Activated CD4-positive, alpha-beta T cell treated with anti-CD3 and anti-CD28 coated beads for 36 hours (primary cell): ENCODE measurements at regions not wholly inside any gene's neighbourhood (a gene's known extent, or its start where the extent isn't known, plus 50 kb on each side); places are given as distances from the start of the nearest gene placed in this dataset.

Experiments used
- ATAC-seq: fragments of 200-7000 bp; cut with Tn5 transposase; one replicate; pipeline ENCODE4 v1.10.0; 2021; ENCODE audit warnings: mild to moderate bottlenecking, moderate library complexity
- CTCF ChIA-PET: fragments of 350-600 bp; sonication (Branson Sonifier 250); formaldehyde crosslinking; loops from one replicate; lab custom pipeline; 2021; ENCODE audit warnings: antibody characterized with exemption; lab: Charles Lee
- POLR2A ChIA-PET: fragments of 350-600 bp; sonication (Branson Sonifier 250); formaldehyde crosslinking; loops from one replicate; lab custom pipeline; 2021; ENCODE audit warnings: antibody characterized with exemption, inconsistent platforms; lab: Charles Lee
- DNase-seq: peaks from one replicate; pipeline ENCODE4 v3.0.0-alpha.2; 2020
- H3K27ac Mint-ChIP-seq: one replicate; pipeline ENCODE4 v1.8.0; 2021; ENCODE audit warnings: mixed read lengths
- H3K27me3 Mint-ChIP-seq: one replicate; pipeline ENCODE4 v1.8.0; 2021; ENCODE audit warnings: mixed read lengths
- H3K36me3 Mint-ChIP-seq: one replicate; pipeline ENCODE4 v1.8.0; 2021; ENCODE audit warnings: low read depth, mixed read lengths
- H3K4me1 Mint-ChIP-seq: one replicate; pipeline ENCODE4 v1.8.0; 2021; ENCODE audit warnings: mixed read lengths
- H3K4me3 Mint-ChIP-seq: one replicate; pipeline ENCODE4 v1.8.0; 2021; ENCODE audit warnings: mild to moderate bottlenecking, moderate library complexity, mixed read lengths
- H3K9me3 Mint-ChIP-seq: one replicate; pipeline ENCODE4 v1.8.0; 2021; ENCODE audit warnings: low read depth, mixed read lengths
- intact Hi-C, 2 experiments: fragments of 100-400 bp; cut with DNase I in 1 of 2; cut with micrococcal nuclease in 1 of 2; formaldehyde crosslinking; loops; one replicate each; pipeline versions ENCODE4 v1.14.2 to v1.15.1; 2022 to 2024; cut with DNase I, micrococcal nuclease

- ChIA-PET CTCF (interaction anchor here (0.6 to 1.2 kb wide), 2 partner anchors 10 to 325 kb away, joined by 3 to 4 read pairs; no protein-coding TSS in a partner anchor), POLR2A (no interaction called here)
- Mint-ChIP-seq H3K4me1 (peaks cover 10% of the 10 kb centered on the region), H3K27ac (no peak overlapping the region), H3K9me3 (no peaks in the 10 kb centered on the region), H3K36me3 (no peaks in the 10 kb centered on the region), H3K4me3 (no peak overlapping the region), H3K27me3 (peaks cover 16% of the 10 kb centered on the region)
- intact Hi-C loops: no loop called here
- DNase-seq (no peak), ATAC-seq (no peak)
Measured at GRCh38 chr9:120338340-120338739, 241.6 kb downstream of the CDK5RAP2 start.

GRCh38 chr9:120337131-120337530 lies 242.8 kb downstream of the CDK5RAP2 start:
- ChIA-PET CTCF (interaction anchor here (1.2 kb wide), 1 partner anchor 9 kb away, joined by 4 read pairs; no protein-coding TSS in a partner anchor), POLR2A (no interaction called here)
- no peak for DNase-seq
- ATAC-seq: no peak
- Mint-ChIP-seq H3K27me3 (peaks cover 14% of the 10 kb centered on the region), H3K4me3 (no peak overlapping the region), H3K4me1 (peaks cover 10% of the 10 kb centered on the region), H3K9me3 (no peaks in the 10 kb centered on the region), H3K36me3 (no peaks in the 10 kb centered on the region), H3K27ac (no peak overlapping the region)
- intact Hi-C loops: no loop called here

GRCh38 chr9:120336753-120337090 lies 243.2 kb downstream of the CDK5RAP2 start:
- Mint-ChIP-seq H3K36me3 (no peaks in the 10 kb centered on the region), H3K4me1 (peaks cover 10% of the 10 kb centered on the region), H3K9me3 (no peaks in the 10 kb centered on the region), H3K27ac (no peak overlapping the region), H3K27me3 (peaks cover 14% of the 10 kb centered on the region), H3K4me3 (no peak overlapping the region)
- ChIA-PET CTCF (no interaction called here), POLR2A (no interaction called here)
- DNase-seq (no peak), ATAC-seq (no peak)
- intact Hi-C loops: loop anchor here in 1 of 2 experiments (1.0 kb wide), 1 partner anchor 58 kb away; no protein-coding TSS in a partner anchor

- H3K9me3 Mint-ChIP-seq: no peaks in the 10 kb centered on the region
- no peaks in the 10 kb centered on the region for H3K36me3 Mint-ChIP-seq
- DNase-seq (peak; percentile 35), ATAC-seq (peak; percentile 97)
- no peak overlapping the region for H3K4me3 Mint-ChIP-seq
- peaks cover 14% of the 10 kb centered on the region for H3K27me3 Mint-ChIP-seq
- POLR2A ChIA-PET: no interaction called here
- H3K4me1 Mint-ChIP-seq: peaks cover 10% of the 10 kb centered on the region
- CTCF ChIA-PET: interaction anchor here (1.3 kb wide), 1 partner anchor 22 kb away, joined by 3 read pairs; no protein-coding TSS in a partner anchor
- H3K27ac Mint-ChIP-seq: no peak overlapping the region
- intact Hi-C loops: loop anchor here in 1 of 2 experiments (1.0 kb wide), 1 partner anchor 58 kb away; no protein-coding TSS in a partner anchor
Measured at GRCh38 chr9:120336021-120336752, 243.8 kb downstream of the CDK5RAP2 start.

- CTCF ChIA-PET: no interaction called here
- Mint-ChIP-seq H3K27me3 (peaks cover 11% of the 10 kb centered on the region), H3K36me3 (no peaks in the 10 kb centered on the region), H3K9me3 (no peaks in the 10 kb centered on the region), H3K4me1 (peaks cover 10% of the 10 kb centered on the region), H3K27ac (no peak overlapping the region), H3K4me3 (no peak overlapping the region)
- ATAC-seq (no peak), DNase-seq (no peak)
- intact Hi-C loops: no loop called here
- POLR2A ChIA-PET: no interaction called here
Measured at GRCh38 chr9:120331913-120332312, 248.1 kb downstream of the CDK5RAP2 start.

GRCh38 chr9:120330031-120330430 lies 249.9 kb downstream of the CDK5RAP2 start:
- Mint-ChIP-seq H3K4me1 (no peaks in the 10 kb centered on the region), H3K27ac (no peak overlapping the region)
- POLR2A ChIA-PET: interaction anchor here (0.6 kb wide), 1 partner anchor 42 kb away, joined by 5 read pairs; no protein-coding TSS in a partner anchor

GRCh38 chr9:120327322-120327721 lies 252.6 kb downstream of the CDK5RAP2 start:
- Mint-ChIP-seq H3K27ac (no peak overlapping the region), H3K36me3 (no peaks in the 10 kb centered on the region), H3K4me3 (no peak overlapping the region), H3K9me3 (no peaks in the 10 kb centered on the region), H3K4me1 (no peaks in the 10 kb centered on the region), H3K27me3 (peaks cover 5% of the 10 kb centered on the region)
- DNase-seq (no peak), ATAC-seq (no peak)
- POLR2A ChIA-PET: interaction anchor here (0.6 kb wide), 1 partner anchor 665 kb away, joined by 3 read pairs; no protein-coding TSS in a partner anchor
- CTCF ChIA-PET: interaction anchor here (1.2 kb wide), 1 partner anchor 10 kb away, joined by 4 read pairs; no protein-coding TSS in a partner anchor
- intact Hi-C loops: no loop called here

More at GRCh38 chr9:120330031-120330430, 249.9 kb downstream of the CDK5RAP2 start:
- ATAC-seq (no peak), DNase-seq (no peak)
- peaks cover 13% of the 10 kb centered on the region for H3K27me3 Mint-ChIP-seq
- CTCF ChIA-PET: interaction anchor here (0.7 kb wide), 1 partner anchor 9 kb away, joined by 3 read pairs; no protein-coding TSS in a partner anchor
- no peaks in the 10 kb centered on the region for H3K9me3 Mint-ChIP-seq
- intact Hi-C loops: no loop called here
- no peak overlapping the region for H3K4me3 Mint-ChIP-seq
- no peaks in the 10 kb centered on the region for H3K36me3 Mint-ChIP-seq

GRCh38 chr9:120326049-120326693 lies 253.8 kb downstream of the CDK5RAP2 start:
- ATAC-seq (no peak), DNase-seq (no peak)
- Mint-ChIP-seq H3K36me3 (no peaks in the 10 kb centered on the region), H3K4me3 (no peak overlapping the region), H3K27ac (no peak overlapping the region), H3K9me3 (no peaks in the 10 kb centered on the region), H3K4me1 (no peaks in the 10 kb centered on the region), H3K27me3 (peaks cover 5% of the 10 kb centered on the region)
- ChIA-PET CTCF (no interaction called here), POLR2A (no interaction called here)
- intact Hi-C loops: no loop called here

GRCh38 chr9:120324996-120325642 lies 254.8 kb downstream of the CDK5RAP2 start:
- ATAC-seq: no peak
- intact Hi-C loops: no loop called here
- no peak for DNase-seq
- CTCF ChIA-PET: interaction anchor here (0.6 kb wide), 1 partner anchor 15 kb away, joined by 3 read pairs; no protein-coding TSS in a partner anchor
- H3K4me3 Mint-ChIP-seq: no peak overlapping the region
- no peaks in the 10 kb centered on the region for H3K36me3 Mint-ChIP-seq
- H3K27me3 Mint-ChIP-seq: peaks cover 4% of the 10 kb centered on the region
- POLR2A ChIA-PET: no interaction called here
- H3K9me3 Mint-ChIP-seq: no peaks in the 10 kb centered on the region
- no peaks in the 10 kb centered on the region for H3K4me1 Mint-ChIP-seq
- H3K27ac Mint-ChIP-seq: no peak overlapping the region

GRCh38 chr9:120324461-120324860 lies 255.5 kb downstream of the CDK5RAP2 start:
- POLR2A ChIA-PET: no interaction called here
- no peaks in the 10 kb centered on the region for H3K9me3 Mint-ChIP-seq
- intact Hi-C loops: no loop called here
- peaks cover 4% of the 10 kb centered on the region for H3K27me3 Mint-ChIP-seq
- no peaks in the 10 kb centered on the region for H3K4me1 Mint-ChIP-seq
- H3K36me3 Mint-ChIP-seq: no peaks in the 10 kb centered on the region
- no peak for DNase-seq
- no peak overlapping the region for H3K4me3 Mint-ChIP-seq
- ATAC-seq: no peak
- CTCF ChIA-PET: interaction anchor here (0.6 kb wide), 1 partner anchor 667 kb away, joined by 5 read pairs; no protein-coding TSS in a partner anchor
- no peak overlapping the region for H3K27ac Mint-ChIP-seq

GRCh38 chr9:120323125-120323524 lies 256.8 kb downstream of the CDK5RAP2 start:
- ChIA-PET POLR2A (no interaction called here), CTCF (no interaction called here)
- Mint-ChIP-seq H3K27ac (no peak overlapping the region), H3K9me3 (no peaks in the 10 kb centered on the region), H3K4me3 (no peak overlapping the region), H3K4me1 (no peaks in the 10 kb centered on the region), H3K27me3 (peaks cover 4% of the 10 kb centered on the region), H3K36me3 (no peaks in the 10 kb centered on the region)
- DNase-seq (no peak), ATAC-seq (peak; percentile 26)
- intact Hi-C loops: no loop called here
